PC-9 (cell line): ENCODE measurements at regions not wholly inside any gene's neighbourhood (a gene's known extent, or its start where the extent isn't known, plus 50 kb on each side); places are given as distances from the start of the nearest gene placed in this dataset.

ENCODE experiments used
- BruUV-seq: library from RNA; stranded (reverse); fragments of 400-500 nt; replicated peaks from 2 replicates; lab custom pipeline; 2021; lab: Mats Ljungman, UMichigan
- CTCF ChIA-PET: fragments of 300-600 bp; sonication (Branson Sonifier 250); formaldehyde crosslinking; loops from one replicate; lab custom pipeline; 2022; ENCODE audit warnings: antibody characterized with exemption; lab: Charles Lee
- POLR2A ChIA-PET: fragments of 300-600 bp; sonication (Branson Sonifier 250); formaldehyde crosslinking; loops from one replicate; lab custom pipeline; 2022; ENCODE audit warnings: antibody characterized with exemption; ENCODE audit not compliant: unreplicated experiment; lab: Charles Lee
- DNase-seq, 2 experiments: peaks; one replicate each; pipeline versions ENCODE4 v3.0.0 to v3.0.0-alpha.2; 2015 to 2022; ENCODE audit warnings: mixed read lengths in 1 of 2
- H2AFZ ChIP-seq: fragments of 200-600 bp; sonication (generic); 2 replicates; pipeline ENCODE4 v1.8.1; 2017; ENCODE audit warnings: antibody characterized with exemption
- H3F3A ChIP-seq: fragments of 200-600 bp; sonication (generic); 2 replicates; pipeline ENCODE4 v1.8.1; 2017; ENCODE audit warnings: antibody characterized with exemption, mild to moderate bottlenecking, low read depth; ENCODE audit not compliant: insufficient read depth
- H3K27ac ChIP-seq: fragments of 200-600 bp; sonication (generic); 2 replicates; pipeline ENCODE4 v1.6.1; 2016; ENCODE audit warnings: mixed run types
- H3K27me3 ChIP-seq: fragments of 200-600 bp; sonication (generic); 2 replicates; pipeline ENCODE4 v1.6.1; 2016; ENCODE audit warnings: low read depth, mixed run types; ENCODE audit not compliant: insufficient read depth
- H3K36me3 ChIP-seq: fragments of 200-600 bp; sonication (generic); 2 replicates; pipeline ENCODE4 v1.6.1; 2016; ENCODE audit warnings: low read depth, mixed run types
- H3K4me1 ChIP-seq: fragments of 200-600 bp; sonication (generic); replicated peaks from 2 replicates; pipeline ENCODE4 v1.6.1; 2016; ENCODE audit warnings: mixed run types; ENCODE audit not compliant: insufficient read depth
- H3K4me2 ChIP-seq: fragments of 200-600 bp; sonication (generic); 2 replicates; pipeline ENCODE4 v1.6.1; 2017; ENCODE audit warnings: mixed run types
- H3K4me3 ChIP-seq: fragments of 200-600 bp; sonication (generic); 2 replicates; pipeline ENCODE4 v1.6.1; 2016; ENCODE audit warnings: mixed run types
- H3K79me2 ChIP-seq: fragments of 200-600 bp; sonication (generic); 2 replicates; pipeline ENCODE4 v1.6.1; 2017; ENCODE audit warnings: low read depth, mixed run types
- H3K9me2 ChIP-seq: fragments of 200-600 bp; sonication (generic); 2 replicates; pipeline ENCODE4 v1.8.1; 2017; ENCODE audit warnings: mild to moderate bottlenecking; ENCODE audit not compliant: insufficient read depth
- H3K9me3 ChIP-seq: fragments of 200-600 bp; sonication (generic); 2 replicates; pipeline ENCODE4 v1.8.1; 2016; ENCODE audit warnings: low read depth; ENCODE audit not compliant: insufficient read depth
- H4K20me1 ChIP-seq: fragments of 200-600 bp; sonication (generic); 2 replicates; pipeline ENCODE4 v1.8.1; 2017; ENCODE audit not compliant: insufficient read depth
- CTCF ChIP-seq: fragments of 200-600 bp; sonication (generic); conservative IDR thresholded peaks from 2 replicates; pipeline ENCODE4 v1.6.1; 2017; ENCODE audit warnings: mixed run types, antibody characterized with exemption, mild to moderate bottlenecking, moderate library complexity
- EZH2 ChIP-seq: fragments of 200-600 bp; sonication (generic); IDR thresholded peaks from 2 replicates; pipeline ENCODE4 v1.8.0; 2017; ENCODE audit warnings: antibody characterized with exemption, low read depth
- intact Hi-C: fragments of 100-400 bp; cut with micrococcal nuclease; formaldehyde crosslinking; loops from one replicate; pipeline ENCODE4 v1.10.0; 2022; ENCODE audit not compliant: unreplicated experiment

GRCh38 chr10:28149746-28150145, 150.9 kb upstream of the ODAD2 start:
- Histone ChIP-seq H3K4me1 (no peaks in the 10 kb centered on the region), H3K9me2 (no peaks in the 10 kb centered on the region), H3K4me3 (no peak overlapping the region), H3F3A (no peaks in the 10 kb centered on the region), H3K36me3 (no peaks in the 10 kb centered on the region), H3K9me3 (no peaks in the 10 kb centered on the region), H2AFZ (no peak overlapping the region), H3K79me2 (no peaks in the 10 kb centered on the region), H4K20me1 (no peaks in the 10 kb centered on the region), H3K27ac (no peak overlapping the region), H3K4me2 (no peak overlapping the region), H3K27me3 (no peaks in the 10 kb centered on the region)
- CTCF ChIA-PET, result interaction anchor here (0.6 kb wide), 1 partner anchor 1423 kb away, joined by 3 read pairs; no protein-coding TSS in a partner anchor
- BruUV-seq, result no TSS peak
- TF ChIP-seq CTCF (no peak), EZH2 (no peak)
- POLR2A ChIA-PET, result no interaction called here
- intact Hi-C loops, result no loop called here
- DNase-seq, result no peak

GRCh38 chr10:28147706-28148105, 148.8 kb upstream of the ODAD2 start:
- H3K27ac ChIP-seq, result no peak overlapping the region
- no peak overlapping the region for H2AFZ ChIP-seq
- TF ChIP-seq EZH2, result no peak
- TF ChIP-seq CTCF, result no peak
- intact Hi-C loops, result no loop called here
- H3K9me3 ChIP-seq, result no peaks in the 10 kb centered on the region
- H3K27me3 ChIP-seq, result no peaks in the 10 kb centered on the region
- no peaks in the 10 kb centered on the region for H3K9me2 ChIP-seq
- no peak overlapping the region for H3K4me2 ChIP-seq
- H3K36me3 ChIP-seq, result no peaks in the 10 kb centered on the region
- ChIA-PET POLR2A (no interaction called here), CTCF (no interaction called here)
- no TSS peak for BruUV-seq
- no peaks in the 10 kb centered on the region for H3K4me1 ChIP-seq
- DNase-seq, result no peak
- H3K4me3 ChIP-seq, result no peak overlapping the region
- H3F3A ChIP-seq, result no peaks in the 10 kb centered on the region
- no peaks in the 10 kb centered on the region for H4K20me1 ChIP-seq
- no peaks in the 10 kb centered on the region for H3K79me2 ChIP-seq

GRCh38 chr10:28139138-28139537, 140.3 kb upstream of the ODAD2 start:
- Histone ChIP-seq H3K9me3 (no peaks in the 10 kb centered on the region), H3K79me2 (no peaks in the 10 kb centered on the region), H3K4me1 (no peaks in the 10 kb centered on the region), H3K4me2 (no peak overlapping the region), H3F3A (no peaks in the 10 kb centered on the region), H3K36me3 (no peaks in the 10 kb centered on the region), H4K20me1 (no peaks in the 10 kb centered on the region), H3K9me2 (no peaks in the 10 kb centered on the region), H3K4me3 (no peak overlapping the region), H2AFZ (no peak overlapping the region), H3K27ac (no peak overlapping the region), H3K27me3 (no peaks in the 10 kb centered on the region)
- DNase-seq, result no peak
- POLR2A ChIA-PET, result no interaction called here
- intact Hi-C loops, result no loop called here
- TF ChIP-seq CTCF (no peak), EZH2 (no peak)
- BruUV-seq, result no TSS peak
- CTCF ChIA-PET, result no interaction called here
